CD8-positive, alpha-beta memory T cell (primary cell): ENCODE measurements at regions not wholly inside any gene's neighbourhood (a gene's known extent, or its start where the extent isn't known, plus 50 kb on each side); places are given as distances from the start of the nearest gene placed in this dataset.

ENCODE experiments used
- CTCF ChIA-PET: fragments of 350-600 bp; sonication (Branson Sonifier 250); formaldehyde crosslinking; loops from one replicate; lab custom pipeline; 2021; ENCODE audit warnings: antibody characterized with exemption; lab: Charles Lee
- POLR2A ChIA-PET: fragments of 350-600 bp; sonication (Branson Sonifier 250); formaldehyde crosslinking; loops from one replicate; lab custom pipeline; 2021; ENCODE audit warnings: antibody characterized with exemption; lab: Charles Lee
- DNase-seq, 5 donors: peaks; one replicate each; pipeline versions ENCODE4 v3.0.0 to v3.0.0-alpha.2; 2020 to 2022; ENCODE audit warnings: mixed read lengths in 1 of 5
- H3K27ac ChIP-seq: one replicate; pipeline ENCODE4 v1.7.0; 2013; ENCODE audit warnings: low read depth, mild to moderate bottlenecking, low read length, moderate library complexity
- H3K27me3 ChIP-seq: 2 replicates; pipeline ENCODE4 v1.7.0; 2013; ENCODE audit warnings: low read length, mild to moderate bottlenecking; ENCODE audit not compliant: insufficient read depth, poor library complexity, severe bottlenecking
- H3K36me3 ChIP-seq: 2 replicates; pipeline ENCODE4 v1.7.0; 2013; ENCODE audit warnings: mild to moderate bottlenecking, low read length, moderate library complexity; ENCODE audit not compliant: insufficient read depth
- H3K4me1 ChIP-seq: 2 replicates; pipeline ENCODE4 v1.7.0; 2013; ENCODE audit warnings: mild to moderate bottlenecking, low read length, moderate library complexity; ENCODE audit not compliant: insufficient read depth
- H3K4me3 ChIP-seq: 2 replicates; pipeline ENCODE4 v1.7.0; 2013; ENCODE audit warnings: mild to moderate bottlenecking, low read length
- H3K9me3 ChIP-seq: 2 replicates; pipeline ENCODE4 v1.7.0; 2013; ENCODE audit warnings: mild to moderate bottlenecking, low read length
- H3K27ac Mint-ChIP-seq, 8 donors: one replicate each; pipeline ENCODE4 v1.8.0; 2020 to 2021; ENCODE audit warnings: mixed read lengths in 8 of 8, mild to moderate bottlenecking in 6 of 8, inconsistent platforms in 3 of 8, moderate library complexity in 3 of 8
- H3K27me3 Mint-ChIP-seq, 2 donors: one replicate each; pipeline ENCODE4 v1.8.0; 2020 to 2021; ENCODE audit warnings: mixed read lengths in 2 of 2, mild to moderate bottlenecking in 1 of 2, moderate library complexity in 1 of 2
- H3K36me3 Mint-ChIP-seq, 3 donors: one replicate each; pipeline ENCODE4 v1.8.0; 2020 to 2021; ENCODE audit warnings: mixed read lengths in 3 of 3, inconsistent platforms in 1 of 3, mild to moderate bottlenecking in 1 of 3
- H3K4me1 Mint-ChIP-seq, 3 donors: one replicate each; pipeline ENCODE4 v1.8.0; 2020 to 2021; ENCODE audit warnings: mixed read lengths in 3 of 3, inconsistent platforms in 1 of 3, mild to moderate bottlenecking in 1 of 3
- H3K4me3 Mint-ChIP-seq, 7 donors: one replicate each; pipeline ENCODE4 v1.8.0; 2020 to 2021; ENCODE audit warnings: mixed read lengths in 7 of 7, mild to moderate bottlenecking in 6 of 7, moderate library complexity in 4 of 7, inconsistent platforms in 2 of 7
- H3K9me3 Mint-ChIP-seq, 5 donors: one replicate each; pipeline ENCODE4 v1.8.0; 2020 to 2022; ENCODE audit warnings: mixed read lengths in 5 of 5, mild to moderate bottlenecking in 3 of 5, moderate library complexity in 2 of 5, inconsistent platforms in 1 of 5

DNA sequence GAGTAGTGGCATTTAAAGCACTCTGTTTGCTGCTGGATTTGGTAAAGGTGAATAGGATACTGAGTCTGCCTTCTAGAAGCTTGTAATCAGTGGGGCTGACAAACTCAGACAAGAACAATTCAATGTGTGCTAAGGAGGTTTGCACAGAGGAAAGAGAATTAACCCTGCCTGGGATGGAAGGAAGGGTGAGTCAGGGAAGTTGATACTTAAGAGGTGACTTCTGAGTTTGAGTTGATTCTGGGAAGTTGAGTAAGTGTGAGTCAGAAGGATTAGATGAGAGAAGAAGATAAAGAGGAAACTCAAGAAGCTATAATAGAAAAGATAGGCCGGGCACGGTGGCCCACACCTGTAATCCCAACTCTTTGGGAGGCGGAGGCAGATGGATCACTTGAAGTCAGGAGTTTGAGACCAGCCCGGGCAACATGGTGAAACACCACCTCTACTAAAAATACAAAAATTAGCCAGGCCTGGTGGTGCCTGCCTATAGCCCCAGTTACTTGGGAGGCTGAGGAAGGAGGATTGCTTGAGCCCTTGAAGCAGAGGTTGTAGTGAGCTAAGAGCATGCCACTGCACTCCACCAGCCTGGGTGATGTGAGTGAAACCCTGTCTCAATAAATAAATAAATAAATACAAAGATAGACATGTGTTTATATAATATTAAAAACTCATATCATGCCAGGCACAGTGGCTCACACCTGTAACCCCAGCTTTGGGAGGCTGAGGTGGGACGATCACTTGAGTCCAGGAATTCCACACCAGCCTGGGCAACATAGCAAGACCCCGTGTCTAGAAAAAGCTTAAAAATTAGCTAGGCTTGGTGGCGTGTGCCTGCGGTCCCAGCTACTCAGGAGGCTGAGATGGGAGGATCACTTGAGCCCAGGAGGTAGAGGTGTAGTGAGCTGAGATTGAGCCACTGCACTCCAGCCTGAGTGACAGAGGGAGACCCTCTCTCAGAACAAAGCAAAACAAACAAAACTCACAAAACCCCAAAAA lies 126.8 kb upstream of the CPM start:
- Mint-ChIP-seq H3K4me3 (no peak overlapping the region), H3K9me3 (no peaks in the 10 kb centered on the region), H3K27me3 (peaks cover 4 to 9% of the 10 kb centered on the region in 2 donors), H3K4me1 (no peaks in the 10 kb centered on the region), H3K36me3 (no peaks in the 10 kb centered on the region), H3K27ac (no peak overlapping the region)
- Histone ChIP-seq H3K9me3 (no peaks in the 10 kb centered on the region), H3K27ac (no peak overlapping the region), H3K4me3 (no peak overlapping the region), H3K27me3 (no peaks in the 10 kb centered on the region), H3K4me1 (no peaks in the 10 kb centered on the region), H3K36me3 (no peaks in the 10 kb centered on the region)
- no peak for DNase-seq
- ChIA-PET CTCF (no interaction called here), POLR2A (no interaction called here)

DNA sequence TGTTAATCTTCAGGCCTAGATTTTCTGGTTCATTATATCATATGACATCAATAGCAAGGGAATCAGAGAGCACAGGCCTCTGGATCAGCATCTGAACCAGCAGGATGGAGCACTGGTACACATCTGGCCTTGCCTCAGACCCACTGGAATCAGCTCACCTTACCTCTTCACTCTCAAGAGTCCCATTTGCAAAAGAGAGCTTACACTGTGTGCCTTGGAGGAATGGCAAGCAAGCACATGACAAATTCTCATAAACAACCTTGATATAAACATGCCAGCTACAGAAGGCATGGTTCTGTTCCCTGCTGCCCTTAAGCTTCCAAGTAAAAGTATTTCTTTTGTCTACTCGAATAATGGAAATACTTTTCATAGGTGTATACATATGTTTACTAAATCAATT lies 128.6 kb upstream of the CPM start:
- H3K4me1 ChIP-seq = no peaks in the 10 kb centered on the region
- H3K4me3 ChIP-seq = no peak overlapping the region
- no peak overlapping the region for H3K27ac ChIP-seq
- no peak for DNase-seq
- no peak overlapping the region for H3K4me3 Mint-ChIP-seq
- no peaks in the 10 kb centered on the region for H3K27me3 ChIP-seq
- peaks cover 2 to 4% of the 10 kb centered on the region in 2 donors for H3K27me3 Mint-ChIP-seq
- ChIA-PET POLR2A (no interaction called here), CTCF (no interaction called here)
- no peaks in the 10 kb centered on the region for H3K9me3 Mint-ChIP-seq
- H3K27ac Mint-ChIP-seq = no peak overlapping the region
- no peaks in the 10 kb centered on the region for H3K4me1 Mint-ChIP-seq
- H3K9me3 ChIP-seq = no peaks in the 10 kb centered on the region
- no peaks in the 10 kb centered on the region for H3K36me3 ChIP-seq
- H3K36me3 Mint-ChIP-seq = no peaks in the 10 kb centered on the region

GRCh38 chr12:69062621-69063237 lies 129.8 kb upstream of the CPM start:
- H3K9me3 ChIP-seq = no peaks in the 10 kb centered on the region
- H3K27ac ChIP-seq = no peak overlapping the region
- no peaks in the 10 kb centered on the region for H3K36me3 ChIP-seq
- no peak overlapping the region for H3K4me3 Mint-ChIP-seq
- H3K36me3 Mint-ChIP-seq = no peaks in the 10 kb centered on the region
- H3K27me3 ChIP-seq = no peaks in the 10 kb centered on the region
- peaks cover 2 to 4% of the 10 kb centered on the region in 2 donors for H3K27me3 Mint-ChIP-seq
- no peak overlapping the region for H3K4me3 ChIP-seq
- H3K4me1 ChIP-seq = no peaks in the 10 kb centered on the region
- ChIA-PET POLR2A (no interaction called here), CTCF (no interaction called here)
- no peak for DNase-seq
- H3K4me1 Mint-ChIP-seq = no peaks in the 10 kb centered on the region
- no peak overlapping the region for H3K27ac Mint-ChIP-seq
- H3K9me3 Mint-ChIP-seq = no peaks in the 10 kb centered on the region

DNA sequence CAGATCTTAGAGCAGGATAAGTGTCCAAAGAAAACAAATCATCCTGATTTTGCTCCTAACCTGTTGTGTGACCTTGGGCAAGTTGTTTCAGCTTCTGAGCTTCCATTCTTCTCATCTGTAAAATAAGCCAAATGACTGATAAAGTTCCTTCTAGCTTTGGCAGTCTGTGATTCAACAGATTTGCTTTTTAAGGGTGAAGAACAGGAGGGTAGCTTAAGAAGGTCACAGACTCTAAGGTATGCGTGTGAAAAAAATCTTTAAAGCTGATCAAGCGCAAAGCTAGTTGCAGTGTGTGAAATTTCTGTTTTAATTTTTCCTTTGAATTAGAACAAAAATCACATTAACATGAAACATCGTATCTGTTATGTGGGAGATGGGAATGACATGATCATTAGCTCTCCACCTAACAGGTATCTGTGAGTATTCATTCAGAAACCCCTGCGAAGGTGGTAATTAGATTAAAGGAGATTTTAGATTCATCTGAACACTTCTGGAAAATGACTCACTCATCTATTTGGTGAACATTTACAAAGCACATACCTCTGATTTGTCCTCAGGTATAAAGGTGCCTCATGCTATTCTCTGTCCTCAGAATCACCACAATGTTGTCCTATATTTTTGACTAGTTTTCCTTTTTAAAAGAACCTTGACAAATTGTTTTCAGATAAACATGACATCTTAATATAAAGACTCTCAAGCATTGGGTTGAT lies 131.9 kb upstream of the CPM start:
- H3K9me3 Mint-ChIP-seq = no peaks in the 10 kb centered on the region
- Histone ChIP-seq H3K36me3 (no peaks in the 10 kb centered on the region), H3K4me3 (no peak overlapping the region), H3K9me3 (no peaks in the 10 kb centered on the region), H3K27me3 (no peaks in the 10 kb centered on the region), H3K27ac (no peak overlapping the region), H3K4me1 (no peaks in the 10 kb centered on the region)
- no peak for DNase-seq
- ChIA-PET POLR2A (no interaction called here), CTCF (no interaction called here)
- H3K27me3 Mint-ChIP-seq = peaks cover 0 to 2% of the 10 kb centered on the region in 2 donors
- no peak overlapping the region for H3K27ac Mint-ChIP-seq
- H3K4me3 Mint-ChIP-seq = no peak overlapping the region
- H3K4me1 Mint-ChIP-seq = no peaks in the 10 kb centered on the region
- no peaks in the 10 kb centered on the region for H3K36me3 Mint-ChIP-seq

DNA sequence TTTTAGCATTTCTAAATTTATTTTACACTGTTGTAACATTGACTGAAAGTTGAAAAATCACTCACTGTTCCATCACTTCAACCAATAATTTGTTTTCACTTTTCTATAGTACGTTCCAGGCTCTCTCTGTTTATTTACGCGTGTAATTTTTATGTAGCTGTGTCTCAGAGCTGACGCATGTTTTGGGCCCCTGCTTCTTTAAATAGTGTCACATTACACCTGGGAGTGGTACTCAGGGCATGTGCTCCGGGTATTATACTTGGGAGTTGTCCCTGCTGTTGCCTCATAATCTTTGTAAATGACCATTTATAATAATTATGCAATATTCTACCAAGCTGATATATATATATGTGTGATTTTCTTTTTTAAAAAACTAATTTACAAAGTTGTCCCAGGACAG lies 132.8 kb upstream of the CPM start:
- no peaks in the 10 kb centered on the region for H3K9me3 ChIP-seq
- Mint-ChIP-seq H3K9me3 (no peaks in the 10 kb centered on the region), H3K4me3 (no peak overlapping the region), H3K27ac (no peak overlapping the region), H3K27me3 (peaks cover 0 to 2% of the 10 kb centered on the region in 2 donors), H3K4me1 (no peaks in the 10 kb centered on the region), H3K36me3 (no peaks in the 10 kb centered on the region)
- ChIA-PET POLR2A (no interaction called here), CTCF (no interaction called here)
- H3K4me1 ChIP-seq = no peaks in the 10 kb centered on the region
- no peak overlapping the region for H3K27ac ChIP-seq
- no peak overlapping the region for H3K4me3 ChIP-seq
- no peaks in the 10 kb centered on the region for H3K27me3 ChIP-seq
- no peak for DNase-seq
- H3K36me3 ChIP-seq = no peaks in the 10 kb centered on the region

DNA sequence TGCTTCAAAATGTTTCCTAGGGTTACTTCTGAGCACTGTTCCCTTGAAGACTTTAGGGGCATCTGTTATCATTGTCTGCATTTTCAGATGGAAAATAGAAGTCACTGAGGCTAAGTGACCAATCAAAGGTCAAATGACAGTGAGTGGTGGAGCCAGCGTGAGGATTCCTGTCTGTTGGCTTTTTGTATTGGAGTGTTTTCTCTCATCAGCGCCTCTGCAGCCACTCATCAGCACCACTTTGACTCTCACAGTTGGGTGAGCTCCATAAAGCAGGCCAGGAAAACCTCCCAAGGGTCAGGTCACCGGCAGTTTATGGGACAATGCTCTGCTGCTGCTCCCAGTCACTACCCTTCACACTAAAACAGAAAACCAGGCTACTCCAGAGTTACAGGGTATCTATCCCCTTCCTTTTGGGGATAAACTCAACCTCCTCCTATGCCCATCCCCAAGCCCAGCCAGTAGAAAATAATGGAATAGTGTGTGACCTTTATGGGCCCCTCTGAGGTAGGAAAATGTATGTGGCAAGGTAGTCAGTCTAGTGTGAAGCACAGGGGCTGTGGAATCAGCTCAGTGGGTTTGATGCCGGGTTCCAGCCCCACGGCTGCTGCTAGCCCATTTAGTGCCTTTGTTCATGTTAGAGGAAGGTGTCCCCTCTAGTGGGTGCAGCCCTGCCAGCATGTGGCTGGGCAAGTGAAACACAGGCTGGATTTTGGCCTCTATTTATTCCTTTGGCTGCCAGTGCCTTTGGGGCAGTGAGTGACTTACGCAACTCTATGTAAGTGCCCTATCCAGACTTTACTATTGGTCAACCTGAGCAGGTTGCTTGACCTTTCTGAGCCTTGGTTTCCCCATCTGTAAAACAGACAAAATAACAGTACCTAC lies 133.8 kb upstream of the CPM start:
- no peak overlapping the region for H3K27ac ChIP-seq
- no peaks in the 10 kb centered on the region for H3K36me3 Mint-ChIP-seq
- no peaks in the 10 kb centered on the region for H3K4me1 Mint-ChIP-seq
- no peaks in the 10 kb centered on the region for H3K27me3 ChIP-seq
- CTCF ChIA-PET = no interaction called here
- POLR2A ChIA-PET = no interaction called here
- no peak for DNase-seq
- no peak overlapping the region for H3K27ac Mint-ChIP-seq
- H3K4me1 ChIP-seq = no peaks in the 10 kb centered on the region
- no peak overlapping the region for H3K4me3 Mint-ChIP-seq
- peaks cover 0 to 2% of the 10 kb centered on the region in 2 donors for H3K27me3 Mint-ChIP-seq
- H3K9me3 ChIP-seq = no peaks in the 10 kb centered on the region
- no peaks in the 10 kb centered on the region for H3K36me3 ChIP-seq
- H3K4me3 ChIP-seq = no peak overlapping the region
- no peaks in the 10 kb centered on the region for H3K9me3 Mint-ChIP-seq

- no peaks in the 10 kb centered on the region for H3K4me1 ChIP-seq
- H3K36me3 Mint-ChIP-seq = no peaks in the 10 kb centered on the region
- peaks cover 2 to 5% of the 10 kb centered on the region in 2 donors for H3K27me3 Mint-ChIP-seq
- no peaks in the 10 kb centered on the region for H3K4me1 Mint-ChIP-seq
- no peak overlapping the region for H3K4me3 ChIP-seq
- no peaks in the 10 kb centered on the region for H3K27me3 ChIP-seq
- H3K9me3 Mint-ChIP-seq = no peaks in the 10 kb centered on the region
- no peaks in the 10 kb centered on the region for H3K9me3 ChIP-seq
- H3K27ac Mint-ChIP-seq = no peak overlapping the region
- CTCF ChIA-PET = no interaction called here
- no peak overlapping the region for H3K27ac ChIP-seq
- no peak overlapping the region for H3K4me3 Mint-ChIP-seq
- DNase-seq = no peak
- POLR2A ChIA-PET = no interaction called here
- H3K36me3 ChIP-seq = no peaks in the 10 kb centered on the region
These were observed 134.7 kb upstream of the CPM start for GRCh38 chr12:69067713-69068112.
